B cell (primary cell): ENCODE measurements at regions not wholly inside any gene's neighbourhood (a gene's known extent, or its start where the extent isn't known, plus 50 kb on each side); places are given as distances from the start of the nearest gene placed in this dataset.

ENCODE experiments used
- ATAC-seq: fragments of 200-7000 bp; cut with Tn5 transposase; one replicate; pipeline ENCODE4 v1.10.0; 2021; ENCODE audit warnings: low read depth, mild to moderate bottlenecking, moderate number of reproducible peaks, moderate library complexity
- CTCF ChIA-PET: fragments of 350-600 bp; sonication (Branson Sonifier 250); formaldehyde crosslinking; loops from one replicate; lab custom pipeline; 2021; ENCODE audit warnings: antibody characterized with exemption, inconsistent platforms; lab: Charles Lee
- POLR2A ChIA-PET: fragments of 350-600 bp; sonication (Branson Sonifier 250); formaldehyde crosslinking; loops from one replicate; lab custom pipeline; 2021; ENCODE audit warnings: antibody characterized with exemption; lab: Charles Lee
- DNase-seq: peaks from one replicate; pipeline ENCODE4 v3.0.0; 2013
- H2AFZ ChIP-seq: 2 replicates; pipeline ENCODE4 v1.6.1; 2012; ENCODE audit warnings: mild to moderate bottlenecking, low read depth, low read length; ENCODE audit not compliant: insufficient read depth, poor library complexity, severe bottlenecking
- H3K27ac ChIP-seq, 2 donors: 1 replicate in 1 of 2; 2 replicates in 1 of 2; pipeline ENCODE4 v1.5.1; 2012 to 2013; ENCODE audit warnings: low read length in 2 of 2, mild to moderate bottlenecking in 2 of 2, moderate library complexity in 1 of 2
- H3K27me3 ChIP-seq, 4 experiments: fragments of 200-600 bp in 1 of 4; sonication (generic) in 1 of 4; replicated peaks in 1 of 4; 1 replicate in 2 of 4; 2 replicates in 2 of 4; pipeline versions ENCODE4 v1.6.1 to v1.7.0; 2013 to 2016; ENCODE audit warnings: low read length in 3 of 4, mild to moderate bottlenecking in 2 of 4, mixed read lengths in 1 of 4, moderate library complexity in 1 of 4; ENCODE audit not compliant: insufficient read depth in 4 of 4, control insufficient read depth in 3 of 4; ENCODE audit errors: control extremely low read depth in 1 of 4
- H3K36me3 ChIP-seq, 2 experiments: replicated peaks in 1 of 2; 1 replicate in 1 of 2; 2 replicates in 1 of 2; pipeline versions ENCODE4 v1.6.1 to v1.7.1; 2013; ENCODE audit warnings: low read length in 1 of 2; ENCODE audit not compliant: insufficient read depth in 2 of 2, control insufficient read depth in 1 of 2; ENCODE audit errors: control extremely low read depth in 1 of 2, extremely low read depth in 1 of 2
- H3K4me1 ChIP-seq, 2 donors: fragments of 200-600 bp in 1 of 2; sonication (generic) in 1 of 2; 1 replicate in 1 of 2; 2 replicates in 1 of 2; pipeline versions ENCODE4 v1.5.1 to v1.6.1; 2013 to 2017; ENCODE audit warnings: low read length in 2 of 2; ENCODE audit not compliant: control insufficient read depth in 2 of 2, insufficient read depth in 2 of 2
- H3K4me2 ChIP-seq: replicated peaks from 2 replicates; pipeline ENCODE3; 2012; ENCODE audit warnings: mild to moderate bottlenecking, low read depth, low read length; ENCODE audit not compliant: poor library complexity, severe bottlenecking
- H3K4me3 ChIP-seq, 5 experiments: fragments of 200-600 bp in 1 of 5; sonication (generic) in 1 of 5; 1 replicate in 3 of 5; 2 replicates in 2 of 5; pipeline versions ENCODE4 v1.5.1 to v1.7.0; 2011 to 2016; ENCODE audit warnings: low read length in 4 of 5, mild to moderate bottlenecking in 4 of 5, low read depth in 2 of 5, control low read depth in 1 of 5, moderate library complexity in 1 of 5; ENCODE audit not compliant: insufficient read depth in 1 of 5; ENCODE audit errors: control extremely low read depth in 1 of 5, extremely low read depth in 1 of 5
- H3K79me2 ChIP-seq: fragments of 200-600 bp; sonication (generic); one replicate; pipeline ENCODE4 v1.6.0; 2016; ENCODE audit warnings: low read length; ENCODE audit not compliant: control insufficient read depth, insufficient read depth
- H3K9ac ChIP-seq: fragments of 200-600 bp; sonication (generic); 2 replicates; pipeline ENCODE4 v1.6.1; 2017; ENCODE audit warnings: mild to moderate bottlenecking, low read length, moderate library complexity
- H3K9me3 ChIP-seq, 3 donors: one replicate each; pipeline versions ENCODE4 v1.6.1 to v1.7.1; 2013; ENCODE audit warnings: low read length in 2 of 3; ENCODE audit not compliant: control insufficient read depth in 2 of 3, insufficient read depth in 1 of 3; ENCODE audit errors: control extremely low read depth in 1 of 3
- H4K20me1 ChIP-seq: 2 replicates; pipeline ENCODE4 v1.6.0; 2012; ENCODE audit warnings: mild to moderate bottlenecking, low read length; ENCODE audit not compliant: insufficient read depth, control insufficient read depth, poor library complexity, severe bottlenecking
- H3K27ac Mint-ChIP-seq: one replicate; pipeline ENCODE4 v1.8.0; 2021; ENCODE audit warnings: mixed read lengths
- H3K27me3 Mint-ChIP-seq: one replicate; pipeline ENCODE4 v1.8.0; 2021; ENCODE audit warnings: mixed read lengths
- H3K4me1 Mint-ChIP-seq: one replicate; pipeline ENCODE4 v1.8.0; 2021; ENCODE audit warnings: mixed read lengths
- H3K4me3 Mint-ChIP-seq: one replicate; pipeline ENCODE4 v1.8.0; 2021; ENCODE audit warnings: mixed read lengths
- H3K9me3 Mint-ChIP-seq: one replicate; pipeline ENCODE4 v1.8.0; 2022; ENCODE audit warnings: mixed read lengths; ENCODE audit not compliant: insufficient read depth
- EZH2 ChIP-seq: IDR thresholded peaks from 2 replicates; pipeline ENCODE4 v1.6.1; 2012; ENCODE audit warnings: borderline replicate concordance, low read depth, mild to moderate bottlenecking, moderate library complexity, low read length; ENCODE audit not compliant: insufficient read depth, poor library complexity, severe bottlenecking
- WGBS: methylation state at CpG from one replicate; pipeline ENCODE4 v1.1.5; 2013; ENCODE audit warnings: missing lambda C conversion rate; ENCODE audit not compliant: insufficient coverage; 5-methylcytosine and 5-hydroxymethylcytosine counted together
- intact Hi-C: fragments of 100-400 bp; cut with micrococcal nuclease; formaldehyde crosslinking; loops from one replicate; pipeline ENCODE4 v1.10.0; 2022
- TF ChIP-seq, protein P1 (sequence below): fragments of 200-600 bp; IDR thresholded peaks from one replicate; pipeline ENCODE4 v1.8.0; 2022; ENCODE audit warnings: antibody characterized with exemption, mild to moderate bottlenecking

DNA sequence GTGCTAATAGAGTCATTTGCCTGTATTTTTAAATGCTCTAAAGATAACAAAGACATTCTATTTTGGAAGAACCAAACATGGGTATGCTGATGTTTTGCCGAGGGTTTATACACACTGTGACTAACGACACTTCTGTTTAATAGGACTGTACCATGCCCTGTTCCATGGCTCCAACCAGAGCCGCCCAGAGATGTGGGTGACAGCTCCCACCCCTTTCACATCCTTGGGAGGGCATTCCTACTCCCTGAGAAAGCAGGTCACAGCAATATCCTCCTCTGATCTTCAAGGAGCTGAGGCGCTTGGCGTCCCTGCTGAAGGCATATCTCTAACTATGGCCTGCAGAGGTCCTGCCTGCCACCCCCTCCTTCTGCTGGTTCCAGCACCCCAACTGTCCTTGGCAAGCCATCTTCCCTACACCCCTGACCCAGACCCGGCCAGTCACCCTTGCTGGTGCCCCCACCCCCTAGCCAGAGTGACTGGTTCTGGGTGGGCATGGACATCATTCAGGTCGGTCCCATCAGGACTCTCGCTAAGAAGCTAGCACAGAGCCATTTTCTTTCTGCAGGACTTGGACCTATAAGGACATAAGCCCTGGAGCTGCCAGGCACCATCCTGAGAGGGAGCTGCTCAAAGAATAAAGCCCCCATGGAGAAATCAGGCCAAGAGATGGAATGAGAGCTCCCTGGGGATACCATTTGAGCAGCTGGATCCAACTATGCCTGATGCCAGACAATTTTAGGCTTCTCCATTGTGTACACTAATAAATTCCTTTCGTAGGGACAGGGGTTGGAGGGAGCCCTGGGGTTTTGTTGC lies 381.3 kb downstream of the CTTN start:
- TF ChIP-seq EZH2, result no peak
- TF ChIP-seq, protein P1, sequence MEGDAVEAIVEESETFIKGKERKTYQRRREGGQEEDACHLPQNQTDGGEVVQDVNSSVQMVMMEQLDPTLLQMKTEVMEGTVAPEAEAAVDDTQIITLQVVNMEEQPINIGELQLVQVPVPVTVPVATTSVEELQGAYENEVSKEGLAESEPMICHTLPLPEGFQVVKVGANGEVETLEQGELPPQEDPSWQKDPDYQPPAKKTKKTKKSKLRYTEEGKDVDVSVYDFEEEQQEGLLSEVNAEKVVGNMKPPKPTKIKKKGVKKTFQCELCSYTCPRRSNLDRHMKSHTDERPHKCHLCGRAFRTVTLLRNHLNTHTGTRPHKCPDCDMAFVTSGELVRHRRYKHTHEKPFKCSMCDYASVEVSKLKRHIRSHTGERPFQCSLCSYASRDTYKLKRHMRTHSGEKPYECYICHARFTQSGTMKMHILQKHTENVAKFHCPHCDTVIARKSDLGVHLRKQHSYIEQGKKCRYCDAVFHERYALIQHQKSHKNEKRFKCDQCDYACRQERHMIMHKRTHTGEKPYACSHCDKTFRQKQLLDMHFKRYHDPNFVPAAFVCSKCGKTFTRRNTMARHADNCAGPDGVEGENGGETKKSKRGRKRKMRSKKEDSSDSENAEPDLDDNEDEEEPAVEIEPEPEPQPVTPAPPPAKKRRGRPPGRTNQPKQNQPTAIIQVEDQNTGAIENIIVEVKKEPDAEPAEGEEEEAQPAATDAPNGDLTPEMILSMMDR, result no peak
- intact Hi-C loops, result no loop called here

DNA sequence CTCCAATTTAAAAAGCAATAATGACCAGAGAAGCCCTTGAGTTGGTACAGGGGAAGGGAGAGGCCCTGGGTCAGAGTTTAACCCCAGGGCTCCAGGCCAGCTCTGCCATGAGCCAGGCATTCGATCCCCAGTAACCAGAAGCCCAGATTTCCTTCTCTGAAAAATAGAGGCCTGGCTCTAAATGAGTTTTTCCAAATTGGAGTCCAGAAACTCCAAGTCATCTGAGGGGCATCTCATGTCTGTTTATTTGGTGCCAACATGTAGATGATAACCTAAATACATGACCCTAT lies 381.9 kb downstream of the CTTN start:
- Mint-ChIP-seq H3K27ac (no peak overlapping the region), H3K4me3 (no peak overlapping the region), H3K27me3 (no peaks in the 10 kb centered on the region), H3K4me1 (no peaks in the 10 kb centered on the region), H3K9me3 (no peaks in the 10 kb centered on the region)
- ATAC-seq, result no peak
- Histone ChIP-seq H3K4me1 (no peaks in the 10 kb centered on the region), H3K79me2 (no peaks in the 10 kb centered on the region), H3K27ac (no peak overlapping the region), H3K9me3 (peaks cover 0 to 8% (median 0%) of the 10 kb centered on the region in 3 donors), H4K20me1 (no peaks in the 10 kb centered on the region), H3K4me3 (no peak overlapping the region), H2AFZ (no peak overlapping the region), H3K36me3 (no peaks in the 10 kb centered on the region), H3K4me2 (no peak overlapping the region), H3K27me3 (no peaks in the 10 kb centered on the region), H3K9ac (no peak overlapping the region)
- WGBS, result 91% methylated on average over 1 of the region's 1 CpG
- DNase-seq, result no peak
- intact Hi-C loops, result no loop called here
- ChIA-PET CTCF (no interaction called here), POLR2A (no interaction called here)
- TF ChIP-seq, protein P1, result no peak
- no peak for TF ChIP-seq EZH2

More for the DNA sequence above, 381.3 kb downstream of the CTTN start:
- no peaks in the 10 kb centered on the region for H3K4me1 Mint-ChIP-seq
- H3K9ac ChIP-seq, result no peak overlapping the region
- H4K20me1 ChIP-seq, result no peaks in the 10 kb centered on the region
- H3K27ac Mint-ChIP-seq, result no peak overlapping the region
- no peaks in the 10 kb centered on the region for H3K79me2 ChIP-seq
- no peaks in the 10 kb centered on the region for H3K9me3 Mint-ChIP-seq
- no peaks in the 10 kb centered on the region for H3K4me1 ChIP-seq
- no peak overlapping the region for H3K27ac ChIP-seq
- H2AFZ ChIP-seq, result no peak overlapping the region
- H3K4me2 ChIP-seq, result no peak overlapping the region
- H3K36me3 ChIP-seq, result no peaks in the 10 kb centered on the region
- H3K27me3 Mint-ChIP-seq, result no peaks in the 10 kb centered on the region
- peaks cover 0 to 8% (median 0%) of the 10 kb centered on the region in 3 donors for H3K9me3 ChIP-seq
- H3K4me3 ChIP-seq, result no peak overlapping the region
- DNase-seq, result no peak
- POLR2A ChIA-PET, result no interaction called here
- H3K4me3 Mint-ChIP-seq, result no peak overlapping the region
- CTCF ChIA-PET, result no interaction called here
- no peaks in the 10 kb centered on the region for H3K27me3 ChIP-seq
- no peak for ATAC-seq
- 92% methylated on average over 8 of the region's 9 CpGs for WGBS
